Heart left ventricle (tissue), 13 donors: ENCODE measurements at regions not wholly inside any gene's neighbourhood (a gene's known extent, or its start where the extent isn't known, plus 50 kb on each side); places are given as distances from the start of the nearest gene placed in this dataset.

Experiments
- CTCF ChIP-seq, 12 donors: fragments of 200-600 bp; sonication (generic) in 4 of 12; IDR thresholded peaks; one replicate each; pipeline versions ENCODE4 v1.5.0 to v1.8.0; 2018 to 2022; ENCODE audit warnings: antibody characterized with exemption in 12 of 12, mild to moderate bottlenecking in 5 of 12
- POLR2A ChIP-seq, 2 donors: fragments of 450-650 bp; IDR thresholded peaks; one replicate each; pipeline ENCODE4 v1.6.1; 2017; ENCODE audit warnings: antibody characterized with exemption in 2 of 2, mild to moderate bottlenecking in 2 of 2, moderate library complexity in 2 of 2
- donor health status: ischemic (EF 13 %, LVEDD 7.1; RV severe dilation, severe dysfunction).
- donor health status: DM: no; HTN: yes; CAD: no.
- donor health status: DM: no; HTN: no; CAD: no.
- donor health status: ischemic (EF 25% LVEDD 6.9; RV normal size, moderate dysfunction).
- donor health status: ischemic (EF 25% LVEDD 5.7; RV mildly dilated, moderate dysfunction).
- donor health status: ischemic (EF 35%, LVEDD 5.7; RV mildly dilated, moderate dysfunction).
- donor health status: nonischemic (EF 11% LVEDD 7.7; RV severe dilation, severe dysfunction).
- donor health status: DM: yes; HTN: yes; CAD: no.
- donor health status: PGD.
- donor health status: ischemic (EF 29% LVEDD 5.4; RV normal size, mild dysfunction).
- donor health status: nonischemic (EF 23%, LVEDD 6.1; RV moderate dilation, normal function).

GRCh38 chr11:111105566-111105965, 140.0 kb upstream of the POU2AF2 start:
- TF ChIP-seq CTCF (IDR thresholded peaks at IDR 0.05), result no peak
- TF ChIP-seq POLR2A (IDR thresholded peaks at IDR 0.05), result no peak
